ENCODE measurements at regions not wholly inside any gene's neighbourhood (a gene's known extent, or its start where the extent isn't known, plus 50 kb on each side); places are given as distances from the start of the nearest gene placed in this dataset.
A peak's percentile ranks its signal among the peaks of the same experiment; 100 is the strongest.

DNA sequence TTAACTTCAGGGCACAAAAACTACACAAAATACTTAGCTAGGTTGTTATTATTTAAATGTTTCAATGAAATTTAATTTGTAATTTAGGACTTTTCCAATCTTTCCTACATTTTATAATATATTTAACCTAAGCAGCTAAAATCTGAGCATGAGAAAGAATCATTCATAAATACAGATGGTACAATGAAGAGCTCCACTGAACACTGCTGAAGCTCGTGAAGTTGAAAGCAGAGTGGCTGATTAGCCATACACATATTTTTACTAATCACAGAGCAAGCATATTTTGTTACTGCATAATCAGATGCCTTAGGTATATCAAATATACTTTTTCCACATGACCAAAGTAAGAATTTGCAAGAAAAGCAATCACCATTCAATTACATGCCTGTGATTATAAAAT, 184.9 kb upstream of the ETAA1 start:
- no peak for TF ChIP-seq CTCF (IDR thresholded peaks at IDR 0.05; ENCODE audit: borderline replicate concordance, insufficient read depth, low read depth, low read length)
- H3K4me3 ChIP-seq (ENCODE audit: low read depth, low read length), result no peak overlapping the region

- H3K4me3 ChIP-seq (ENCODE audit: low read depth, low read length), result no peak overlapping the region
- TF ChIP-seq CTCF (IDR thresholded peaks at IDR 0.05; ENCODE audit: borderline replicate concordance, insufficient read depth, low read depth, low read length), result no peak
These were observed 183.9 kb upstream of the ETAA1 start for GRCh38 chr2:67213270-67213670.

DNA sequence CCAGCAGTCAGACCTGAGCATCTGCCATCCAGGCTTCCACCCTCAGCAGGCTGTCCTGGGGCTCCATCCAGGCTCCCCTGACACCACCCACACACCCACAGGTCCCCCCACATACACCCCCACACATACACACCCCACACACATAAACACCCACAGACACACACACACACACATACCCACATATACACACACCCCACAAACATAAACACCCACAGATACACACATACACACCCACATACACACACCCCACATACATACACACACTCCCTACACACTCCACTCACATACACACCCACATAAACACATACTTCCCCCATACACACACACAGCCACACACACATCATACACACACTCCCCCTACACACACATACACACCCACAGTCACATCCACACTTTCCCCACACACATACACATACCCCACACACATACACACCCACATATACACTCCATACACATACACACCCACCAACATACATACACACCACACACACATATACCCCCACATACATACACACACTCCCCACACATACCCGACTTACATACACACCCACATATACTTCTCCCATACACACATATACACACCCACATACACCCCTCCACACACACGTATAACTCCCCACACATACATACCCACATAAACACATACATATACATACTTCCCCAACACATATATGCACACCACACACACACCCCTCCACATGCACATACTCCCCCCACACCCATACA, 183.3 kb upstream of the ETAA1 start:
- no peak overlapping the region for H3K4me3 ChIP-seq (ENCODE audit: low read depth, low read length)
- no peak for TF ChIP-seq CTCF (IDR thresholded peaks at IDR 0.05; ENCODE audit: borderline replicate concordance, insufficient read depth, low read depth, low read length)

GRCh38 chr2:67214585-67215185, 182.4 kb upstream of the ETAA1 start:
- H3K4me3 ChIP-seq (ENCODE audit: low read depth, low read length), result no peak overlapping the region
- no peak for TF ChIP-seq CTCF (IDR thresholded peaks at IDR 0.05; ENCODE audit: borderline replicate concordance, insufficient read depth, low read depth, low read length)

- peak; percentile 31; the same call in 1 of the 2 replicates for TF ChIP-seq CTCF (IDR thresholded peaks at IDR 0.05; ENCODE audit: borderline replicate concordance, insufficient read depth, low read depth, low read length)
These were observed 181.7 kb upstream of the ETAA1 start for GRCh38 chr2:67215214-67216055.

DNA sequence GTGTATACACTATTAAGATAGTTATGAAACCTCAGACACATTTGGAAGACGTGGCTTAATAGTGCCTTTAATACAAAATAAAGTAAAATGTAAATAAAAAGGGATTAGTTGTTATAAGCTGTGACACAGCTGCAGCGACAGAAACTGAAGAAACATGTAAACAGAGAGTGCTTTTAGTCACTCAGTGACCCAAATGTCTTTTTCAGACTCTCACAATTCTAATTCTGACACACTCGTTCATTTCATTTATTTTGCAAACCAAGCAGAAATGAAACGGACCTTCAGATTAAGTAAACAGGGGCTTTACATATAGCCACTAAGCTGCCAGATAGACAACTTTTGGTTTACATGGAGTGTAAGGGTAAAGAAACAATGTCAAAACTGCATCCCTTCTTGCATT, 181.0 kb upstream of the ETAA1 start:
- H3K4me3 ChIP-seq (ENCODE audit: low read depth, low read length), result no peak overlapping the region
- no peak for TF ChIP-seq CTCF (IDR thresholded peaks at IDR 0.05; ENCODE audit: borderline replicate concordance, insufficient read depth, low read depth, low read length)

More at GRCh38 chr2:67215214-67216055, 181.7 kb upstream of the ETAA1 start:
- no peak overlapping the region for H3K4me3 ChIP-seq (ENCODE audit: low read depth, low read length)
